Brain microvascular endothelial cell (primary cell): ENCODE measurements at regions not wholly inside any gene's neighbourhood (a gene's known extent, or its start where the extent isn't known, plus 50 kb on each side); places are given as distances from the start of the nearest gene placed in this dataset.

Experiments
- DNase-seq: peaks from one replicate; pipeline ENCODE4 v3.0.0-alpha.2; 2020
- H3K27ac ChIP-seq: fragments of 250-450 bp; sonication (Bioruptor Pico); 2 replicates; pipeline ENCODE4 v1.5.1; 2020; ENCODE audit warnings: mild to moderate bottlenecking, moderate library complexity
- H3K27me3 ChIP-seq: fragments of 250-450 bp; sonication (Bioruptor Pico); replicated peaks from 2 replicates; pipeline ENCODE4 v1.5.1; 2020; ENCODE audit warnings: mild to moderate bottlenecking
- H3K36me3 ChIP-seq: fragments of 250-450 bp; sonication (Bioruptor Pico); replicated peaks from 2 replicates; pipeline ENCODE4 v1.5.1; 2020; ENCODE audit warnings: mild to moderate bottlenecking
- H3K4me3 ChIP-seq: 2 replicates; pipeline ENCODE4 v1.5.1; 2011; ENCODE audit warnings: low read depth, mild to moderate bottlenecking, control low read depth, low read length, moderate library complexity
- in situ Hi-C: cut with HindIII; loops from 2 replicates; pipeline ENCODE4 v1.10.0; 2017; ENCODE audit warnings: low sequenced_read_pairs, low pct_ligation_motif_present
- TF ChIP-seq, protein P1 (sequence below): IDR thresholded peaks from 2 replicates; pipeline ENCODE4 v1.5.1; 2011; ENCODE audit warnings: low read depth, mild to moderate bottlenecking, moderate library complexity, low read length, control low read depth, inconsistent platforms; ENCODE audit errors: missing control alignments

DNA sequence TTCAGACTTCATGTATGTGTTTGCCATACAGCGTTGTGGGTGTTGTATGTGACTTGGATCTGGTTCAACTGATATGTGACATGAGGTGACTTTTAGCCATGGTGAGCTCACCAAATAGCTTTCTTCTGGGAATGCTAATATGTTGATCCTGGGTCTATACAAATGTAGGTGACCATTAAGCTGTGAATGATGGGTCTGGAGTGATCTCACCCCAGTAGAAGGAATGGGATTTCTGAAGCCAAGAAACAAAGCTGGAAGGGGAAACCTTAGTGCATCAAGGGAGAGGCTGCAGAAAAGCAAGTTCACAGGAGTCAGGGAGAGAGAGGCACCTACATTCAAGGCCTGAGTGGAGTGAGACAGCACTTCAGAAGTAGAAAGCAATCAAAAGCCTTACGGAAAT, 421.0 kb upstream of the THRB start:
- H3K4me3 ChIP-seq: no peak overlapping the region
- DNase-seq: no peak
- no peak overlapping the region for H3K27ac ChIP-seq
- in situ Hi-C loops: no loop called here
- no peaks in the 10 kb centered on the region for H3K27me3 ChIP-seq
- TF ChIP-seq, protein P1, sequence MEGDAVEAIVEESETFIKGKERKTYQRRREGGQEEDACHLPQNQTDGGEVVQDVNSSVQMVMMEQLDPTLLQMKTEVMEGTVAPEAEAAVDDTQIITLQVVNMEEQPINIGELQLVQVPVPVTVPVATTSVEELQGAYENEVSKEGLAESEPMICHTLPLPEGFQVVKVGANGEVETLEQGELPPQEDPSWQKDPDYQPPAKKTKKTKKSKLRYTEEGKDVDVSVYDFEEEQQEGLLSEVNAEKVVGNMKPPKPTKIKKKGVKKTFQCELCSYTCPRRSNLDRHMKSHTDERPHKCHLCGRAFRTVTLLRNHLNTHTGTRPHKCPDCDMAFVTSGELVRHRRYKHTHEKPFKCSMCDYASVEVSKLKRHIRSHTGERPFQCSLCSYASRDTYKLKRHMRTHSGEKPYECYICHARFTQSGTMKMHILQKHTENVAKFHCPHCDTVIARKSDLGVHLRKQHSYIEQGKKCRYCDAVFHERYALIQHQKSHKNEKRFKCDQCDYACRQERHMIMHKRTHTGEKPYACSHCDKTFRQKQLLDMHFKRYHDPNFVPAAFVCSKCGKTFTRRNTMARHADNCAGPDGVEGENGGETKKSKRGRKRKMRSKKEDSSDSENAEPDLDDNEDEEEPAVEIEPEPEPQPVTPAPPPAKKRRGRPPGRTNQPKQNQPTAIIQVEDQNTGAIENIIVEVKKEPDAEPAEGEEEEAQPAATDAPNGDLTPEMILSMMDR: no peak
- no peaks in the 10 kb centered on the region for H3K36me3 ChIP-seq

GRCh38 chr3:24917908-24918307, 423.3 kb upstream of the THRB start:
- no peaks in the 10 kb centered on the region for H3K36me3 ChIP-seq
- DNase-seq: no peak
- no peak overlapping the region for H3K27ac ChIP-seq
- TF ChIP-seq, protein P1: no peak
- no peaks in the 10 kb centered on the region for H3K27me3 ChIP-seq
- H3K4me3 ChIP-seq: no peak overlapping the region
- in situ Hi-C loops: no loop called here

DNA sequence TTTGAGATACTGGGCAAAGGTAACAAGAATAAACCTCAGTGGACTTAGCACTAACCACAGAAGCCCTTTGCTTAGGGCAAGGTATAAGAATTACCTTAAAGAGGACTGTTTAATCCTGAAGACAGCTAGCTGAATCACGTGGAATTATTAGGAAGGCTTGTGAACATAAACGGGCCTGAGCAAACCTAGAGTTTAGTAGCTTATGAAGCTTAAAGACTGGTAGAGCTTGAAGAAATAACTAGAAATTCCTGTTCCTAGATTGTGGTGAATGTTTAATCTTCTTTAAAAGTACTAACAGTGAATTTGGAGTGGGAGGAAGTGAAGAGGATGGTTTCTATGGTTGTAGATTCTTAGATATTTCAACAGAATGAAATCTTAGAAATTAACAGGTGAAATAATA, 428.9 kb upstream of the THRB start:
- TF ChIP-seq, protein P1: no peak
- in situ Hi-C loops: no loop called here
- no peaks in the 10 kb centered on the region for H3K27me3 ChIP-seq
- no peak for DNase-seq
- H3K27ac ChIP-seq: no peak overlapping the region
- no peaks in the 10 kb centered on the region for H3K36me3 ChIP-seq
- H3K4me3 ChIP-seq: no peak overlapping the region

DNA sequence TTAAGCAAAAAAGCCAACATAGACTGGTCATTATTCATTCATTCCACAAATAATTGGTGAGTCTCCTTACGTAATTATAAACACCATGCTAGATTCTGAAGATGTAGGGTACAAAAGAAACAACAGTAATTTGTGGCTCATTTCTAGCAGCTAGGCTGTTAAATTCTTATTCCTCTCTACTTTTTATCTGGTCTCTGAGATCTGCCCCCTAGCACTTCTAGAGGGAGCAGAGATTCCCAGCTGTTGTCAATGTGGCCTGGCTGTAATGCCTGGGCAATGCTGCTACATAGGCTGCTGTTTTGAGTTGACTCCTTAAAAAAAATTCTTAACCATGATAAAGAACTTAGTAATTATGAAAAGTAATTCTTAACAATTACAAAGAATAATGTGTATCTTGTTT, 434.9 kb upstream of the THRB start:
- Histone ChIP-seq H3K27me3 (no peaks in the 10 kb centered on the region), H3K27ac (no peak overlapping the region), H3K36me3 (no peaks in the 10 kb centered on the region), H3K4me3 (no peak overlapping the region)
- TF ChIP-seq, protein P1: no peak
- DNase-seq: no peak
- in situ Hi-C loops: no loop called here

GRCh38 chr3:24933401-24933800, 438.8 kb upstream of the THRB start:
- Histone ChIP-seq H3K4me3 (no peak overlapping the region), H3K27me3 (no peaks in the 10 kb centered on the region), H3K27ac (no peak overlapping the region), H3K36me3 (no peaks in the 10 kb centered on the region)
- no peak for DNase-seq
- in situ Hi-C loops: no loop called here
- TF ChIP-seq, protein P1: no peak

DNA sequence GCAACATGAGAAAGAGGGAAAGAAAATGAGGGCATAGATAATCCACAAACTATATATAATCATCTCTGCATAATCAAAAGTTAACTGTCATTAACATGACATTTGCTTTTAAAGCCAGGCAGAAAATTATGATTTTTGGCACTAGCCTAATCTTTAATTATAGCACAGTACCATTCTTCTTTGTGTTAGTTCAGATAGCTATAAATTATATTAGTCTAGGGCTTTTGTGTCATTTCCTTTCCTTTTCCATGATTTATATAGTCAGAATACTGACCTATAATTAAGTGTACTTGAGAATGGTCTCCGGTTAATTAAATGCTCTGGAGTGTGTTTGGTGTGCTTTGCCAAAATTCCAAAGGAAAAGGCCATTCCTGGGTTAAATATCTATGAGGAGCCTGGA, 441.9 kb upstream of the THRB start:
- H3K27me3 ChIP-seq: no peaks in the 10 kb centered on the region
- in situ Hi-C loops: no loop called here
- H3K36me3 ChIP-seq: no peaks in the 10 kb centered on the region
- H3K27ac ChIP-seq: no peak overlapping the region
- no peak for DNase-seq
- H3K4me3 ChIP-seq: no peak overlapping the region
- TF ChIP-seq, protein P1: no peak
